HL-60 (cell line): ENCODE measurements at regions not wholly inside any gene's neighbourhood (a gene's known extent, or its start where the extent isn't known, plus 50 kb on each side); places are given as distances from the start of the nearest gene placed in this dataset.
"Not testable (repeated sequence)": the region's sequence is repeated elsewhere in the genome, so short reads cannot be mapped to it uniquely, and the experiment has no call there.

ENCODE experiments used
- DNase-seq, 2 experiments: peaks; one replicate each; pipeline ENCODE4 v3.0.0-alpha.2; 2010 to 2020; ENCODE audit warnings: low read depth in 1 of 2, low spot score in 1 of 2
- H3K27ac ChIP-seq: fragments of 250-450 bp; sonication (Bioruptor Pico); replicated peaks from 2 replicates; pipeline ENCODE4 v1.5.1; 2020; ENCODE audit warnings: mild to moderate bottlenecking, moderate library complexity
- H3K27me3 ChIP-seq: fragments of 250-450 bp; sonication (Bioruptor Pico); 2 replicates; pipeline ENCODE4 v1.5.1; 2021; ENCODE audit warnings: mild to moderate bottlenecking, moderate library complexity; ENCODE audit not compliant: insufficient read depth, poor library complexity, severe bottlenecking
- H3K4me3 ChIP-seq: replicated peaks from 2 replicates; pipeline ENCODE4 v1.5.1; 2011; ENCODE audit warnings: mild to moderate bottlenecking, control low read depth, low read length; ENCODE audit not compliant: insufficient read depth
- CTCF ChIP-seq: IDR thresholded peaks from one replicate; pipeline ENCODE4 v1.5.1; 2011; ENCODE audit warnings: low read length, control low read depth, inconsistent platforms; ENCODE audit not compliant: insufficient read depth
- GABPA ChIP-seq: IDR thresholded peaks from 2 replicates; pipeline ENCODE4 v1.6.1; 2012; ENCODE audit warnings: low read depth
- POLR2AphosphoS5 ChIP-seq: IDR thresholded peaks from 2 replicates; pipeline ENCODE4 v1.6.1; 2012; ENCODE audit warnings: low read depth
- REST ChIP-seq: IDR thresholded peaks from 2 replicates; pipeline ENCODE4 v1.6.1; 2012; ENCODE audit warnings: low read depth; ENCODE audit not compliant: insufficient replicate concordance
- SPI1 ChIP-seq: IDR thresholded peaks from 2 replicates; pipeline ENCODE4 v1.6.1; 2012; ENCODE audit warnings: low read depth, mild to moderate bottlenecking, borderline replicate concordance

DNA sequence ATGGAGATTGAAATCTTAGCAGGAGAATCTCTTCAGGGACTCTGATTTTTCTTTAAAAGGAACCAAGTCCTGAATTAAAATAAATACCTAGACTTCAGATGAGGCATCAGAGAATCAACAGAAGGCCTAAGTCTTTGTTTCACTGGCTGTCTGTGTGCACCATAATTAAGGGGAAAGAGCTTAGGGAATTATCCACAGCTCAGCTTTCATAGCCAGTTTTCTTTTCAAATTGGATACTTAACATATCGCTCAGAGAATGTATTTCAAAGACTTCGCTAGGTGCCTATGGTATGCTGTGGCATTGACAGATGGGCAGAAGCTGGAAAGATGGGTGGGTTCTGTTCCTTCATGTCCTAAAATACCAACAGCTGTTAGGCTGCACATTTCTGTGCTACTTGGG is 325.8 kb downstream of the TMEM38B start:
- H3K27ac ChIP-seq = no peak overlapping the region
- DNase-seq = no peak
- no peak overlapping the region for H3K4me3 ChIP-seq
- no peak for TF ChIP-seq GABPA
- peaks cover 2% of the 10 kb centered on the region for H3K27me3 ChIP-seq

DNA sequence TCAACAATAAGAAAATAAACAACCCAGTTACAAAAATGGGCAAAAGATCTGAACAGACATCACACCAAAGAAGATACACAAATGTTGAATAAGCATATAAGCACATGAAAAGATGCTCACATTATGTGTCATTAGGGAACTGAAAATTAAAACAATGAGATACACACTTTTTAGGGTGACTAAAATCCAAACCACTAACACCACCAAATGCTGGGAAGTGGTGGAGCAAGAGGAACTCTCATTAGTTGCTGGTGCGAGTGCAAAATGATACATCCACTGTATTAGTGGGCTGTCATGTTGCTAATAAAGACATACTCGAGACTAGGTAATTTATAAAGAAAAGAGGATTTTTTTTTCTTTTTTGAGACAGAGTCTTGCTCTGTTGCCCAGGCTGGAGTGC is 329.1 kb downstream of the TMEM38B start:
- no peak for TF ChIP-seq SPI1
- TF ChIP-seq REST = no peak
- TF ChIP-seq POLR2AphosphoS5 = no peak
- no peak for TF ChIP-seq GABPA
- no peak for TF ChIP-seq CTCF

GRCh38 chr9:106025453-106025852 is 331.1 kb downstream of the TMEM38B start:
- TF ChIP-seq GABPA (no peak), POLR2AphosphoS5 (no peak), CTCF (no peak), SPI1 (no peak), REST (no peak)
- H3K4me3 ChIP-seq = no peak overlapping the region
- DNase-seq = no peak

More for the DNA sequence above, 329.1 kb downstream of the TMEM38B start:
- H3K27me3 ChIP-seq = peaks cover 2% of the 10 kb centered on the region
- no peak overlapping the region for H3K4me3 ChIP-seq
- DNase-seq = no peak
- H3K27ac ChIP-seq = no peak overlapping the region

DNA sequence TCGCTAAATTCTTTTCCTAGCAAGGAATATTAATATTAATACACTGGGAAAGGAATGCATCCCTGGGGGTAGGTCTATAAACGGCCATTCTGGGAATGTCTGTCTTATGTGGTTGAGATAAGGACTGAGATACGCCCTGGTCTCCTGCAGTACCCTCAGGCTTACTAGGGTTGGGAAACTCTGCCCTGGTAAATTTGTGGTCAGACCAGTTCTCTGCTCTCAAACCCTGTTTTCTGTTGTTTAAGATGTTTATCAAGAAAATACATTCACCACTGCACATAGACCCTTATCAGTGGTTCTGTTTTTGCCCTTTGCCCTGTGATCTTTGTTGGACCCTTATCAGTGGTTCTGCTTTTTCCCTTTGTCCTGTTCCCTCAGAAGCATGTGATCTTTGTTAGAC is 335.8 kb downstream of the TMEM38B start:
- DNase-seq, H3K4me3 ChIP-seq, H3K27me3 ChIP-seq, H3K27ac ChIP-seq: not testable (repeated sequence)

More at GRCh38 chr9:106025453-106025852, 331.1 kb downstream of the TMEM38B start:
- Histone ChIP-seq H3K27ac (no peak overlapping the region), H3K27me3 (no peaks in the 10 kb centered on the region)

GRCh38 chr9:106032978-106033377 is 338.6 kb downstream of the TMEM38B start:
- no peak overlapping the region for H3K27ac ChIP-seq
- no peak for DNase-seq
- TF ChIP-seq REST = no peak
- TF ChIP-seq SPI1 = no peak
- no peak for TF ChIP-seq POLR2AphosphoS5
- TF ChIP-seq GABPA = no peak
- TF ChIP-seq CTCF = no peak
- H3K27me3 ChIP-seq = no peaks in the 10 kb centered on the region
- no peak overlapping the region for H3K4me3 ChIP-seq
